K562 (cell line): ENCODE measurements at regions not wholly inside any gene's neighbourhood (a gene's known extent, or its start where the extent isn't known, plus 50 kb on each side); places are given as distances from the start of the nearest gene placed in this dataset.
A peak's percentile ranks its signal among the peaks of the same experiment; 100 is the strongest.

Experiments used
- ASH1L ChIP-seq: fragments of 450-650 bp; IDR thresholded peaks from 2 replicates; pipeline ENCODE4 v1.6.1; 2018; ENCODE audit warnings: borderline replicate concordance, mild to moderate bottlenecking, low read depth; ENCODE audit not compliant: partially characterized antibody
- BCOR ChIP-seq: fragments of 450-650 bp; IDR thresholded peaks from 2 replicates; pipeline ENCODE4 v1.6.1; 2016
- ELF4 ChIP-seq: fragments of 450-650 bp; formaldehyde crosslinking; IDR thresholded peaks from 2 replicates; pipeline ENCODE4 v1.4.0; 2022; ENCODE audit warnings: missing genetic modification characterization
- EP300 ChIP-seq: IDR thresholded peaks from 2 replicates; pipeline ENCODE4 v1.6.1; 2012; ENCODE audit warnings: low read length, improper control_type of control experiment
- HSF4 ChIP-seq: fragments of 250-450 bp; sonication (Bioruptor Pico); IDR thresholded peaks from 2 replicates; pipeline ENCODE4 v2.1.2; 2022; ENCODE audit warnings: mild to moderate bottlenecking, moderate library complexity, borderline replicate concordance
- KAT8 ChIP-seq: fragments of 450-650 bp; IDR thresholded peaks from 2 replicates; pipeline ENCODE4 v1.6.1; 2016; ENCODE audit warnings: low read depth, mild to moderate bottlenecking
- MIER1 ChIP-seq: fragments of 450-650 bp; IDR thresholded peaks from 2 replicates; pipeline ENCODE4 v1.6.1; 2016; ENCODE audit warnings: antibody characterized with exemption, mild to moderate bottlenecking, low read depth
- NCOA6 ChIP-seq: fragments of 450-650 bp; IDR thresholded peaks from 2 replicates; pipeline ENCODE4 v1.6.1; 2017; ENCODE audit warnings: mild to moderate bottlenecking
- PTRF ChIP-seq: fragments of 450-650 bp; IDR thresholded peaks from 2 replicates; pipeline ENCODE4 v1.6.1; 2016; ENCODE audit warnings: mild to moderate bottlenecking, missing genetic modification characterization, missing compliant biosample characterization
- RFX7 ChIP-seq: fragments of 250-450 bp; sonication (Bioruptor Pico); IDR thresholded peaks from 2 replicates; pipeline ENCODE4 v1.5.1; 2021; ENCODE audit warnings: mild to moderate bottlenecking
- SMAD2 ChIP-seq: fragments of 150-350 bp; IDR thresholded peaks from 2 replicates; pipeline ENCODE4 v1.6.1; 2014; ENCODE audit warnings: low read depth, mild to moderate bottlenecking, low read length
- SMC3 ChIP-seq: conservative IDR thresholded peaks from 2 replicates; pipeline ENCODE4 v1.6.1; 2011; ENCODE audit warnings: low read depth, low read length, improper control_type of control experiment; ENCODE audit not compliant: insufficient read depth
- TAF1 ChIP-seq: IDR thresholded peaks from 2 replicates; pipeline ENCODE4 v1.6.1; 2011; ENCODE audit warnings: mild to moderate bottlenecking, low read length, moderate library complexity; ENCODE audit not compliant: insufficient read depth, control insufficient read depth, severe bottlenecking; ENCODE audit errors: extremely low read depth
- TAF15 ChIP-seq: fragments of 200-400 bp; formaldehyde crosslinking; IDR thresholded peaks from 2 replicates; pipeline ENCODE4 v1.6.1; 2017; ENCODE audit warnings: mild to moderate bottlenecking, low read depth, low read length, moderate library complexity
- TAL1 ChIP-seq: fragments of 450-650 bp; IDR thresholded peaks from 2 replicates; pipeline ENCODE4 v1.6.1; 2016; ENCODE audit warnings: mild to moderate bottlenecking
- ZNF511 ChIP-seq: sonication (generic); formaldehyde crosslinking; IDR thresholded peaks from 2 replicates; pipeline ENCODE4 v1.8.0; 2022; ENCODE audit warnings: mild to moderate bottlenecking, missing genetic modification reagents
- TF ChIP-seq, protein P1 (sequence below): fragments of 450-650 bp; IDR thresholded peaks from 2 replicates; pipeline ENCODE4 v1.6.1; 2016; ENCODE audit warnings: antibody characterized with exemption
- TF ChIP-seq, protein P2 (sequence below), 3 experiments: fragments of 200-800 bp in 1 of 3; sonication (Bioruptor generic) in 1 of 3; sonication (generic) in 1 of 3; formaldehyde crosslinking in 1 of 3; IDR thresholded peaks; 2 replicates each; pipeline versions ENCODE4 v1.6.1 to v1.8.0; 2016 to 2022; ENCODE audit warnings: mild to moderate bottlenecking in 2 of 3, missing compliant biosample characterization in 2 of 3, missing genetic modification characterization in 2 of 3, missing genetic modification reagents in 1 of 3
- TF ChIP-seq, protein P3 (sequence below): fragments of 150-350 bp; IDR thresholded peaks from 2 replicates; pipeline ENCODE4 v1.6.1; 2014; ENCODE audit warnings: low read depth, mild to moderate bottlenecking, low read length, borderline replicate concordance
- TF ChIP-seq, protein P4 (sequence below): IDR thresholded peaks from 2 replicates; pipeline ENCODE4 v1.6.1; 2011; ENCODE audit not compliant: insufficient read length; ENCODE audit errors: extremely low read depth

DNA sequence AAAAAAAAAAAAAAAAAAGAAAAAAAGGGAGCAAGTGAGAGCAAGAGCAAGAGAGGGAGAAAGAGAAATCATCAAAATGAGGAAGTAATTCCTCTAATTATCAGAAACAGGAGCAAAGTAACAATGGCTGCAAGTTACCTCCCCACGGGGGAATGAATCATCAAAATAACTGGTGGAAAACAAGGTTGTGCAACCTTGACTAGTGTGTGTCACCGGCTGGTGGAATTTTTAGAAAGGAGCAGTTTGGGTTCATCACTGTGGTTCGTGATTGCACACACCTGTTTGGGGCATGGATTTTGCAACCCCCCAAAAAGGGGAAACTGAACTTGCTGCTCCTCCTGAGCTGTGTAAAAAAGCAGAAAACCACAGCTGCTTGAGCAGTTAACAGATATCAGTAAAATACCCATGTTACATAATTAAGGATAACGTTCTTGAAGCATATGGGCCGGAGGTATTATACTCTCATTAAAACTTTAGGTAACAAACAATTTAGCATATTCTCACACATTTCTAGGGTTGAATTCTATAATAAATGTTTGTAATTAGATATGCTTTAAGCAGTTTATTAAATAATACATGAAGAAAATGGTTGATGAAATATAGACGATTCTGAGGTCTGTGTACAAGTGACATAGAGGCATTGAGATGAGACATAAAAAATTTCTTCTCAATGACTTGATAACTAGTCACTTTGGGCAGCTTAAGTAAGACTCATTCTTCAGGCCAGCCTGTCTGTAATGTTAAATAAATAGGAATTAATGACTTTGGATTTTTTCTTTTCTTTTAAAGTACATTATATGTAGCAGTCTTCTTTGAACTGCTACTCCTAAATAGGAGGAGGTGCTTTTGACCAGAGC, 184.2 kb upstream of the ZEB2 start (continued):
- TF ChIP-seq, protein P1, sequence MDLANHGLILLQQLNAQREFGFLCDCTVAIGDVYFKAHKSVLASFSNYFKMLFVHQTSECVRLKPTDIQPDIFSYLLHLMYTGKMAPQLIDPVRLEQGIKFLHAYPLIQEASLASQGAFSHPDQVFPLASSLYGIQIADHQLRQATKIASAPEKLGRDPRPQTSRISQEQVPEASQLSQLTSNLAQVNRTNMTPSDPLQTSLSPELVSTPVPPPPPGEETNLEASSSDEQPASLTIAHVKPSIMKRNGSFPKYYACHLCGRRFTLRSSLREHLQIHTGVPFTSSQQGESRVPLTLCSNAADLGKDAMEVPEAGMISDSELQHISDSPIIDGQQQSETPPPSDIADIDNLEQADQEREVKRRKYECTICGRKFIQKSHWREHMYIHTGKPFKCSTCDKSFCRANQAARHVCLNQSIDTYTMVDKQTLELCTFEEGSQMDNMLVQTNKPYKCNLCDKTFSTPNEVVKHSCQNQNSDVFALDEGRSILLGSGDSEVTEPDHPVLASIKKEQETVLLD, result peak; percentile 48; the same call in 1 of the 2 replicates
- TF ChIP-seq NCOA6 (no peak), ELF4 (CRISPR knock-in tag) (no peak), RFX7 (no peak), ZNF511 (CRISPR knock-in tag) (no peak), SMAD2 (no peak), ASH1L (no peak), PTRF (tag) (0 out of 2 replicates have a peak, but pooled peaks have one; percentile 31), TAL1 (peak; percentile 33; the same call in 1 of the 2 replicates), EP300 (peak; percentile 69), HSF4 (0 out of 2 replicates have a peak, but pooled peaks have one; percentile 16), MIER1 (no peak), TAF15 (no peak), SMC3 (no peak), KAT8 (no peak), TAF1 (no peak), BCOR (no peak)
- TF ChIP-seq, protein P2, sequence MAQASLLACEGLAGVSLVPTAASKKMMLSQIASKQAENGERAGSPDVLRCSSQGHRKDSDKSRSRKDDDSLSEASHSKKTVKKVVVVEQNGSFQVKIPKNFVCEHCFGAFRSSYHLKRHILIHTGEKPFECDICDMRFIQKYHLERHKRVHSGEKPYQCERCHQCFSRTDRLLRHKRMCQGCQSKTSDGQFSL (CRISPR knock-in tag; IDR thresholded peaks at IDR 0.05), result no peak
- TF ChIP-seq, protein P2 (tag; IDR thresholded peaks at IDR 0.05), result no peak
- TF ChIP-seq, protein P3, sequence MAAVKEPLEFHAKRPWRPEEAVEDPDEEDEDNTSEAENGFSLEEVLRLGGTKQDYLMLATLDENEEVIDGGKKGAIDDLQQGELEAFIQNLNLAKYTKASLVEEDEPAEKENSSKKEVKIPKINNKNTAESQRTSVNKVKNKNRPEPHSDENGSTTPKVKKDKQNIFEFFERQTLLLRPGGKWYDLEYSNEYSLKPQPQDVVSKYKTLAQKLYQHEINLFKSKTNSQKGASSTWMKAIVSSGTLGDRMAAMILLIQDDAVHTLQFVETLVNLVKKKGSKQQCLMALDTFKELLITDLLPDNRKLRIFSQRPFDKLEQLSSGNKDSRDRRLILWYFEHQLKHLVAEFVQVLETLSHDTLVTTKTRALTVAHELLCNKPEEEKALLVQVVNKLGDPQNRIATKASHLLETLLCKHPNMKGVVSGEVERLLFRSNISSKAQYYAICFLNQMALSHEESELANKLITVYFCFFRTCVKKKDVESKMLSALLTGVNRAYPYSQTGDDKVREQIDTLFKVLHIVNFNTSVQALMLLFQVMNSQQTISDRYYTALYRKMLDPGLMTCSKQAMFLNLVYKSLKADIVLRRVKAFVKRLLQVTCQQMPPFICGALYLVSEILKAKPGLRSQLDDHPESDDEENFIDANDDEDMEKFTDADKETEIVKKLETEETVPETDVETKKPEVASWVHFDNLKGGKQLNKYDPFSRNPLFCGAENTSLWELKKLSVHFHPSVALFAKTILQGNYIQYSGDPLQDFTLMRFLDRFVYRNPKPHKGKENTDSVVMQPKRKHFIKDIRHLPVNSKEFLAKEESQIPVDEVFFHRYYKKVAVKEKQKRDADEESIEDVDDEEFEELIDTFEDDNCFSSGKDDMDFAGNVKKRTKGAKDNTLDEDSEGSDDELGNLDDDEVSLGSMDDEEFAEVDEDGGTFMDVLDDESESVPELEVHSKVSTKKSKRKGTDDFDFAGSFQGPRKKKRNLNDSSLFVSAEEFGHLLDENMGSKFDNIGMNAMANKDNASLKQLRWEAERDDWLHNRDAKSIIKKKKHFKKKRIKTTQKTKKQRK, result no peak
- TF ChIP-seq, protein P4, sequence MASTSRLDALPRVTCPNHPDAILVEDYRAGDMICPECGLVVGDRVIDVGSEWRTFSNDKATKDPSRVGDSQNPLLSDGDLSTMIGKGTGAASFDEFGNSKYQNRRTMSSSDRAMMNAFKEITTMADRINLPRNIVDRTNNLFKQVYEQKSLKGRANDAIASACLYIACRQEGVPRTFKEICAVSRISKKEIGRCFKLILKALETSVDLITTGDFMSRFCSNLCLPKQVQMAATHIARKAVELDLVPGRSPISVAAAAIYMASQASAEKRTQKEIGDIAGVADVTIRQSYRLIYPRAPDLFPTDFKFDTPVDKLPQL, result no peak
